ENCODE measurements at regions not wholly inside any gene's neighbourhood (a gene's known extent, or its start where the extent isn't known, plus 50 kb on each side); places are given as distances from the start of the nearest gene placed in this dataset.

DNA sequence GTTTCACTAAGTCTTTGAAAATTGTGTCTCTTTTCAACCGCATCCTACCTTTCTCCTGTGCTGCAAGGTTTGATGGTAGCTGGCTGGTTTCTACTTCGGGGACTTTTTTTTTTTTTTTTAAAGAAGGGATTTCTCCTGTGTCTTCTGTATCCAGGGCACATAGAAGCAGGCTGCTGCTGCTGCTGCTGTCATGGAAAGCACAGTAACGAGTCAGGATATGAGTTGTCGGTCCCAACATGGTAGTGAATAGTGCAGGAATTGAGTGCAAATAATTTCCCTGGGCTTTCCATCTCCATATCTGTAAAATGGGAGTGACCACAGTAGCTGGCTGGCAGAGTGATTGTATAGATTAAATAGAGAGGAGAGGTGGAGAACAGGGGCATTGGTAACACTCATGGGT is 118.3 kb upstream of the NAV2 start:
- TF ChIP-seq, protein P1, sequence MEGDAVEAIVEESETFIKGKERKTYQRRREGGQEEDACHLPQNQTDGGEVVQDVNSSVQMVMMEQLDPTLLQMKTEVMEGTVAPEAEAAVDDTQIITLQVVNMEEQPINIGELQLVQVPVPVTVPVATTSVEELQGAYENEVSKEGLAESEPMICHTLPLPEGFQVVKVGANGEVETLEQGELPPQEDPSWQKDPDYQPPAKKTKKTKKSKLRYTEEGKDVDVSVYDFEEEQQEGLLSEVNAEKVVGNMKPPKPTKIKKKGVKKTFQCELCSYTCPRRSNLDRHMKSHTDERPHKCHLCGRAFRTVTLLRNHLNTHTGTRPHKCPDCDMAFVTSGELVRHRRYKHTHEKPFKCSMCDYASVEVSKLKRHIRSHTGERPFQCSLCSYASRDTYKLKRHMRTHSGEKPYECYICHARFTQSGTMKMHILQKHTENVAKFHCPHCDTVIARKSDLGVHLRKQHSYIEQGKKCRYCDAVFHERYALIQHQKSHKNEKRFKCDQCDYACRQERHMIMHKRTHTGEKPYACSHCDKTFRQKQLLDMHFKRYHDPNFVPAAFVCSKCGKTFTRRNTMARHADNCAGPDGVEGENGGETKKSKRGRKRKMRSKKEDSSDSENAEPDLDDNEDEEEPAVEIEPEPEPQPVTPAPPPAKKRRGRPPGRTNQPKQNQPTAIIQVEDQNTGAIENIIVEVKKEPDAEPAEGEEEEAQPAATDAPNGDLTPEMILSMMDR (IDR thresholded peaks at IDR 0.05): no peak

- TF ChIP-seq, protein P1 (IDR thresholded peaks at IDR 0.05): no peak
Observed at GRCh38 chr11:19592842-19593241, 119.8 kb upstream of the NAV2 start.

DNA sequence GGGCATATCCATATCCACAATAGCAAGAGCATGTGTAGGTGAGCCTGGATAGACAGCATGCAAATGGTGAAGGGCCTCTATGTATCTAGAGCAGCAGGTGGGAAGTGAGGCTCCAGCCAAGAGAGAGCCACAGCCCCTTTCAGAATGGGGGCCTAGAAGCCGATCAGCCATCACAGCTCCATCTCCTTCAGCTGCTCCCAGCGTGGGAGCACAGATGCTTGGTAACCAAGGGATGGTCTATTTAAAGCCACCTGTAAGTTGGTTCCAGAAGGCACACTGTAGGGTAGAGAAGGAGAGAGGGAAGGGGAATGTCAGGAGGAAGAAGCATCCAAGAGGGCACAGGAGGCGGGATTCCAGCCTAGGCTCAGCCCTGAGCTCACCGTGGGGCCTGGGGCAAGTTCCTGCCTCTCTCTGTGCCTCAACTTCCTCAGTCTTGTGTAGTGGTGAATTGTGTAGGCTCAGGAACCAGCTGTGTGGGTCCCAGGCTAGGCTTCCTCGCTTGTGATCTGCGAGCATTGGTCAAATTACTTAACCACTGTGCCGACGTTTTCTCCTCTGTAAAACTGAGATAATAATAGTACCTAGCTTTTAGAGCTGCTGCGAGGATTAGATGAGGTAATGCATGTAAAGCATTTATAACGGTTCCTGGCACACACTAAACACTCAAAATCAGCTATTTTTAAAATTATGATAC is 122.9 kb upstream of the NAV2 start:
- TF ChIP-seq, protein P1 (IDR thresholded peaks at IDR 0.05): no peak

GRCh38 chr11:19587979-19588378 is 124.7 kb upstream of the NAV2 start:
- TF ChIP-seq, protein P1 (IDR thresholded peaks at IDR 0.05): no peak

- TF ChIP-seq, protein P1 (IDR thresholded peaks at IDR 0.05): no peak
Observed at GRCh38 chr11:19580646-19581045, 132.0 kb upstream of the NAV2 start.

- TF ChIP-seq, protein P1 (IDR thresholded peaks at IDR 0.05): no peak
Observed at GRCh38 chr11:19579957-19580356, 132.7 kb upstream of the NAV2 start.

DNA sequence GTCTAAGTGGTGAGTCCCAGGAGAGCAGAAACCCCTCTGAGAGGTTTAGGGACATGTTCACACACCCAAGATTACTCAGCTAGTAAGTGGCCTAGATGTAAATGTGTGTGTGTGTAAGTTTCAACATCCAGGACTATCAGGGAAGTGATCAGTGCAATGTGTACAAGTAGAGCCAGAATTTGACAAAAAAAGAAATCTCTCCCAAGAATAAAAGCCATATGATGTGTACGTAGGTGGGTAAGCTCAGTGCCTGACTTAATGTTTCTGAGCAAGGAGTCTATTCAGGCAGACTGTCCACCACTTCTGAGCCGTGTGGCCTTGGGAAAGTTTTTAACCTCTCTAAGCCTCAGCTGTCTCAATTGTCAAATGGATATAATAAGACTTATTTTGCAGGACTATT is 133.8 kb upstream of the NAV2 start:
- TF ChIP-seq, protein P1 (IDR thresholded peaks at IDR 0.05): no peak

All from LNCAP (cell line).